HG02642 (cell line): ENCODE measurements at regions not wholly inside any gene's neighbourhood (a gene's known extent, or its start where the extent isn't known, plus 50 kb on each side); places are given as distances from the start of the nearest gene placed in this dataset.
A peak's percentile ranks its signal among the peaks of the same experiment; 100 is the strongest.
"Not testable (repeated sequence)": the region's sequence is repeated elsewhere in the genome, so short reads cannot be mapped to it uniquely, and the experiment has no call there.

Experiments used
- ATAC-seq: cut with Tn5 transposase; IDR thresholded peaks from one replicate; pipeline ENCODE4 v1.9.1; 2021; ENCODE audit warnings: mild to moderate bottlenecking; ENCODE audit not compliant: unreplicated experiment, poor library complexity

GRCh38 chr4:93888308-93888707 lies 59.8 kb downstream of the ATOH1 start:
- ATAC-seq: no peak

GRCh38 chr4:93888768-93889167 lies 60.2 kb downstream of the ATOH1 start:
- no peak for ATAC-seq

- ATAC-seq: no peak
Observed at GRCh38 chr4:93891244-93891643, 62.7 kb downstream of the ATOH1 start.

- no peak for ATAC-seq
Observed at GRCh38 chr4:93894995-93895394, 66.4 kb downstream of the ATOH1 start.

DNA sequence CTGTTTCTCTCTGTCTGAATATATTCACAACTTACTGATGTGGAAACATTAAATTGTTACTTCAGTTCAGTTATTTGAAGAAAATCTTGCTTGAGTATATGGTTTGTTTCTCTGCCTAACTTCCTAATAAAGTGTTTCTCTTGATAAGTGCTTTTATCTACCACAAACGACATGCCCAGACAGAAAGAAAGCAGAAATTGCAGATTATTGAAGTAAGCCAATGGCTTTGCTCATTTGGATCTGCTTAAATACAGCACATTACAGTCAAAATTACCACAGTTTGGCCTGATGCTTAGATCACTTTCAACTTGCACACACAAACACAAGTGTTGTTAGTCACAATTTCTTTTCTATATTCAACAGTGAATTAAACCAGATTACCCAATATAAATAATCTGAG lies 68.0 kb downstream of the ATOH1 start:
- ATAC-seq: no peak

DNA sequence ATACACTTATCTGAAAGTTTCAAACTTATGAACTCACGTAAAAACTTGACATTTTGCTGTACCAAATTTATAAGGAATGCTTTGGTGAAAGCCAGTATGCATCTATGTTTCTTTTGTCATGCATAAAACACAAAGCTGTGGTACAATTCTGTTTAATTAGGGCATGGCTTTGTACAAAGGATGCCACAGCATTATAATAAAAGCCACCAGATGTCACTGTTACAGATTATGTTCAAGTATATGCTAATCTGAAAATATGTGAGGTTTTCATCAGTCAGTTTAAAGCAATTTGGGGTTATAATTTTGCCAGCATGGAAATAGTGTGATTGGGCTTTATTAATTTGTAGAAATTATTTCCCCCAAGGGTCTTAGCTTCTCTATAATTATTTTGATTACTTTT lies 69.0 kb downstream of the ATOH1 start:
- ATAC-seq: no peak

- no peak for ATAC-seq
Observed at GRCh38 chr4:93908778-93909177, 80.2 kb downstream of the ATOH1 start.

GRCh38 chr4:93911671-93912070 lies 83.1 kb downstream of the ATOH1 start:
- no peak for ATAC-seq

- no peak for ATAC-seq
Observed at GRCh38 chr4:93912146-93912545, 83.6 kb downstream of the ATOH1 start.

DNA sequence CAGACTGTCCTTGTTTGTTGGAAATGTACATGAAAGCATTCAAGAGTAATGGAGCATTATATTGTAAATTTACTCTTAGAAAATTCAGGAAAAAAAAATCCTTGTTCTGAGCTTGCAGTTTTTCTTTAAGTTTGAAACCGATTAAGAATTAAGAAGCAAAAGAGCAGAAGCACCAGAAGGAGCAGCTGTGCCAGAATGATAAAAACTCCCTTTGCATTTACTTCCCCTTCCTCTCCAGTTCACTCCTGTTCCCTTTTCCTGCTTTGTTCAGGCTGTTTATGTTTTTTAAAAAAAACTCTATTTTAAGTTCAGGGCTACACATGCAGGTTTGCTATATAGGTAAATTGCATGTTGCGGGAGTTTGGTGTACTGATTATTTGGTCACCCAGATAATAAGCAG lies 90.3 kb downstream of the ATOH1 start:
- ATAC-seq: no peak

GRCh38 chr4:93923570-93923969 lies 95.0 kb downstream of the ATOH1 start:
- not testable (repeated sequence) for ATAC-seq

DNA sequence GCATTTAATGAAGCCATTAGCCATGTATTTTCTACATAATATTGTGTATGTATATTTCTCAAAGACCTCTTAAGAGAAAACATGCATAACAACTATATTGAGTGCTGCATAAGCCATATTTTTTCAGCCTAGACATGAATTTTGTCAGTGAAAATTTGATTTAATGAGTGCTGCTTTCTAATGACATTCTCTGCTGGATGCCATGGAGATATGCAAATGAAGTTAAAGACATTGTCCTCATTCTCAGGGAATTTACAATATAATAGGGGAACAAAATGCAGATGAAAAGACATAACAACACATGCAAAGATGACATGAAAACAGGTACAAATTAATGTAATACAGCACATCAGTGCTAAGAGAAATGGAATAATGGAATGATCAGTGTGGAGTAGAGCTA lies 118.7 kb downstream of the ATOH1 start:
- ATAC-seq: no peak

GRCh38 chr4:93950239-93950638 lies 121.7 kb downstream of the ATOH1 start:
- ATAC-seq: not testable (repeated sequence)

DNA sequence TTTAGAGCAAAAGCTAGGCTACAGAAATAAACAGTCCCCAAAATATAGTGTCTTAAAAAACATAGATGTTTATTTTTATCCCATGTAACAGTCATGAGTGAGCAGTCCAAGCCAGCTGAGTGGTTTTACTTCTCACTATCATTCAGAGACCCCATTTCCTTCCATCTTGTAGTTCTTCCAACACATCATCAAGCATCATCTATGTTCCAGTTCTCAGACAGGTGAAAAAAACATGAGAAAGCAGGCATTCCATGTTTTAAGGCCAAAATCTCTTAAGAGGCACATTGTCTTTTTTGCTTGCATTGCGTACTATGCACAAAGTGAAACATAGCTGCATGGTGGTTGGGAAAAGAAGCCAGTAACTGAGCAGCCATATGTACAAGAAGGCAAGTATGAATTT lies 128.6 kb downstream of the ATOH1 start:
- ATAC-seq: no peak

- no peak for ATAC-seq
Observed at GRCh38 chr4:93960450-93960849, 131.9 kb downstream of the ATOH1 start.

- no peak for ATAC-seq
Observed at GRCh38 chr4:93960916-93961315, 132.4 kb downstream of the ATOH1 start.

DNA sequence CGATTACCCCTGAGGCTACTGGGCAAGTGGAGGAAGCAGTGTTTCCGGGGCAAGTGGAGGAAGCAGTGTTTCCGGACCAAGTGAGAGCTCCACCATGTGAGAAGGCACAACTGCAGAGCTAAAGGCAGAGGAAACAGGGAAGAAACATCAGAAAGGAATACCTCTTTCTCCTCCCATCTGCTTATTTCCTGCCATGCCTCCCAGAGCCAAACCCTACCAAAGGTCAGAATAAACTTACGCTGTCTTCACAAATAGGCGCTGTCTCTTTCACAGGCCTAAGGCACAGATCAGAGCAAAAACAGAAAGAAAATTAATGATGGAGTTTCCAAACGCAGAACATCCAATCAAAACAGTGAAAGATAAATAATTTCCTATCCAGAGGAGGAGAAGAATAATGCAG lies 153.0 kb downstream of the ATOH1 start:
- ATAC-seq: no peak

GRCh38 chr4:93982255-93982654 lies 153.7 kb downstream of the ATOH1 start:
- ATAC-seq: no peak

GRCh38 chr4:93983140-93983539 lies 154.6 kb downstream of the ATOH1 start:
- peak; percentile 97 for ATAC-seq

DNA sequence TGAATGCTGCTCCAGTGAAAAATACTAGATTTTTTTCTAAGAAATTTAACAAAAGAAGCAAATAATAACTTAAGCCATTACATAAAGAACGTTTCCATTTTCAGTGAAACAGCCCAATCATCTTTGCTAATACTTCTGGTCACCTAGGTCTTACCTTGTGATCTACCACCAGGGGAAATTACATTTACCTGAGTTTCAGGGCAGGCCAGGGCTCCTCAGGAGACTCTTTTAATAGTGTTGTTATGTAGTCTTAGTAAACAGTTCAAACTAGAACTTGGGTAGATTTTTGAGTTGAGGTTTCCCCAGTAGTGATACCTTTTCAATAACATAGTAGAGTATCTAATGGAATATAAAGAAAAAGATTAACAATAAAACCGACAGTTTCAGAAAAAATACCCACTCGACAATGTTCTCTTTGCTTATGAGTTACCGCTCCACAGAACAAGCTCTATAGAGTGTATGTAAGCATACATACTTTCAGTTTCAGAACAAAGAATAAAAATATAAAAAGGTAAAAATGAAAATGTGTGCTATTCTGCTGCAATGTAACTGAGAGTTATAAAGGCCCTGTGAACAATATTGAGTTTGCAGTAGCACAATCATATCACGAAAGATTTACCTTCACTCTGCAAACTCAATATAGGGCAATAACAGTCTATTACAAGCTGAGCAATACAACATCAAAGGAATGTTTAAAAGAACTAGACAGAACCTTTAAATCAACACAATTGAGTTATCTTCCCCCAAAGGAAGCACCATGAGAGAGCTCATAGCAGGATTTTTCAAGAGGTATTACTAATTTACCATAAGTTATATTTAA lies 165.8 kb downstream of the ATOH1 start:
- ATAC-seq: no peak

GRCh38 chr4:93996895-93997294 lies 168.3 kb downstream of the ATOH1 start:
- ATAC-seq: no peak

DNA sequence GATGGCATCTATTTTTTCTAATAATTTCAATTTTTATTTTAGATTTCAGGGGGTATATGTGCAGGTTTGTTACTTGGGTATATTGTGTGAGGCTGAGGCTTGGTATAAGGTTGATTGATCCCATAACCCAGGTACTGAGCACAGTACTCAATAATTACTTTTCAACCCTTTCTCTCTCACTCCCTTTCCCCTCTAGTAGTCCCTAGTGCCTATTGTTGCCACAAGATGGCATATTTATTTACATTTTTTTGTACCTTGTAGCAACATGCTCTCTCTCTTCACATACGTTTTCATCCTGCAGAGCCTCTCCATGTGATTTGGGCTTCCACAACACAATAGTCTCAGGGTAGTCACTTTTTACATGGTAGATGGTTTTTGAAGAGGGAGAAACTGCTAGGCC lies 172.0 kb downstream of the ATOH1 start:
- no peak for ATAC-seq
